Kidney (tissue), 13 donors: ENCODE measurements at regions not wholly inside any gene's neighbourhood (a gene's known extent, or its start where the extent isn't known, plus 50 kb on each side); places are given as distances from the start of the nearest gene placed in this dataset.

ENCODE experiments used
- DNase-seq, 5 donors: peaks; one replicate each; pipeline ENCODE4 v3.0.0-alpha.2; 2013 to 2020
- FAIRE-seq: peaks from 2 replicates; lab custom pipeline; 2012; peaks lifted over from hg19 to GRCh38; lab: Jason Lieb, UNC
- H3K27ac ChIP-seq, 2 donors: one replicate each; pipeline ENCODE4 v1.7.0; 2013; ENCODE audit warnings: low read depth in 2 of 2, low read length in 2 of 2, inconsistent platforms in 1 of 2
- H3K27me3 ChIP-seq: one replicate; pipeline ENCODE4 v1.7.1; 2013; ENCODE audit warnings: low read length, inconsistent platforms; ENCODE audit not compliant: control insufficient read depth, insufficient read depth
- H3K36me3 ChIP-seq, 3 donors: one replicate each; pipeline versions ENCODE4 v1.7.0 to v1.7.1; 2013; ENCODE audit warnings: low read length in 3 of 3, control low read depth in 1 of 3, inconsistent platforms in 1 of 3; ENCODE audit not compliant: insufficient read depth in 3 of 3, control insufficient read depth in 2 of 3
- H3K4me1 ChIP-seq, 3 donors: one replicate each; pipeline versions ENCODE4 v1.7.0 to v1.7.1; 2013; ENCODE audit warnings: low read length in 3 of 3, inconsistent platforms in 1 of 3, low read depth in 1 of 3; ENCODE audit not compliant: control insufficient read depth in 2 of 3, insufficient read depth in 2 of 3
- H3K4me3 ChIP-seq, 3 donors: one replicate each; pipeline versions ENCODE4 v1.7.0 to v1.8.1; 2013; ENCODE audit warnings: low read length in 3 of 3, control low read depth in 1 of 3, inconsistent platforms in 1 of 3
- H3K9ac ChIP-seq, 3 donors: one replicate each; pipeline versions ENCODE4 v1.7.0 to v1.7.1; 2013; ENCODE audit warnings: low read length in 3 of 3, control low read depth in 1 of 3, inconsistent platforms in 1 of 3
- H3K9me3 ChIP-seq, 3 donors: one replicate each; pipeline versions ENCODE4 v1.7.0 to v1.7.1; 2013; ENCODE audit warnings: low read length in 3 of 3, control low read depth in 1 of 3, inconsistent platforms in 1 of 3; ENCODE audit not compliant: control insufficient read depth in 2 of 3, insufficient read depth in 1 of 3
- CTCF ChIP-seq: IDR thresholded peaks from 3 replicates; pipeline ENCODE4 v1.5.1; 2012; ENCODE audit warnings: mild to moderate bottlenecking, moderate library complexity, borderline replicate concordance; ENCODE audit not compliant: insufficient read depth; ENCODE audit errors: extremely low read depth
- intact Hi-C: fragments of 100-400 bp; cut with DNase I; formaldehyde crosslinking; loops from one replicate; pipeline ENCODE4 v1.11.1; 2022
- donor health status: control.
- donor health status: control.
- donor health status: control.
- donor health status: control.
- donor health status: control.
- donor health status: DM: yes; HTN: yes; CAD: no.
- donor health status: Normal renal cell carcinoma (clear cell type).

- intact Hi-C loops, result no loop called here
- no peak for TF ChIP-seq CTCF
- DNase-seq (no peak), FAIRE-seq (no peak)
- Histone ChIP-seq H3K9ac (no peak overlapping the region), H3K4me3 (no peak overlapping the region), H3K9me3 (no peaks in the 10 kb centered on the region), H3K4me1 (peaks cover 0 to 28% (median 18%) of the 10 kb centered on the region in 3 donors), H3K27ac (peak overlapping the region; percentile 68 to 69), H3K27me3 (no peaks in the 10 kb centered on the region), H3K36me3 (no peaks in the 10 kb centered on the region)
These were observed 89.9 kb downstream of the RHOB start for GRCh38 chr2:20536619-20537422.

- DNase-seq (no peak), FAIRE-seq (no peak)
- no peaks in the 10 kb centered on the region for H3K9me3 ChIP-seq
- H3K36me3 ChIP-seq, result no peaks in the 10 kb centered on the region
- peaks cover 0 to 20% (median 16%) of the 10 kb centered on the region in 3 donors for H3K4me1 ChIP-seq
- H3K27me3 ChIP-seq, result no peaks in the 10 kb centered on the region
- H3K4me3 ChIP-seq, result no peak overlapping the region
- H3K9ac ChIP-seq, result no peak overlapping the region
- peak overlapping the region; percentile 88 to 91 for H3K27ac ChIP-seq
- TF ChIP-seq CTCF, result no peak
- intact Hi-C loops, result no loop called here
These were observed 90.8 kb downstream of the RHOB start for GRCh38 chr2:20537423-20538307.

GRCh38 chr2:20538308-20539132, 91.6 kb downstream of the RHOB start:
- Histone ChIP-seq H3K9ac (peak overlapping the region in 1 of 3 donors; percentile 62), H3K36me3 (no peaks in the 10 kb centered on the region), H3K4me3 (peak overlapping the region in 1 of 3 donors; percentile 21), H3K4me1 (peaks cover 0 to 19% (median 12%) of the 10 kb centered on the region in 3 donors), H3K9me3 (no peaks in the 10 kb centered on the region), H3K27ac (peak overlapping the region; percentile 88 to 91), H3K27me3 (no peaks in the 10 kb centered on the region)
- no peak for FAIRE-seq
- TF ChIP-seq CTCF, result no peak
- intact Hi-C loops, result no loop called here
- DNase-seq, result peak in 3 of 5 donors; percentile 57 to 72 (median 70)
